ENCODE measurements at regions not wholly inside any gene's neighbourhood (a gene's known extent, or its start where the extent isn't known, plus 50 kb on each side); places are given as distances from the start of the nearest gene placed in this dataset.

- no peak for TF ChIP-seq CTCF (IDR thresholded peaks at IDR 0.05; ENCODE audit: control insufficient read depth, extremely low read depth, insufficient read depth)
- DNase-seq (ENCODE audit: low read depth) = no peak
- H3K4me3 ChIP-seq (ENCODE audit: low read depth, low read length) = no peak overlapping the region
Measured at GRCh38 chr13:107516517-107516916, 698.8 kb downstream of the LIG4 start.

GRCh38 chr13:107512551-107512950 lies 702.8 kb downstream of the LIG4 start:
- no peak for TF ChIP-seq CTCF (IDR thresholded peaks at IDR 0.05; ENCODE audit: control insufficient read depth, extremely low read depth, insufficient read depth)
- no peak for DNase-seq (ENCODE audit: low read depth)
- H3K4me3 ChIP-seq (ENCODE audit: low read depth, low read length) = no peak overlapping the region

GRCh38 chr13:107497661-107498060 lies 717.7 kb downstream of the LIG4 start:
- no peak for DNase-seq (ENCODE audit: low read depth)
- H3K4me3 ChIP-seq (ENCODE audit: low read depth, low read length) = no peak overlapping the region
- TF ChIP-seq CTCF (IDR thresholded peaks at IDR 0.05; ENCODE audit: control insufficient read depth, extremely low read depth, insufficient read depth) = no peak

GRCh38 chr13:107493266-107493665 lies 722.1 kb downstream of the LIG4 start:
- no peak overlapping the region for H3K4me3 ChIP-seq (ENCODE audit: low read depth, low read length)
- no peak for DNase-seq (ENCODE audit: low read depth)
- no peak for TF ChIP-seq CTCF (IDR thresholded peaks at IDR 0.05; ENCODE audit: control insufficient read depth, extremely low read depth, insufficient read depth)

GRCh38 chr13:107482688-107483087 lies 732.6 kb downstream of the LIG4 start:
- no peak for DNase-seq (ENCODE audit: low read depth)
- TF ChIP-seq CTCF (IDR thresholded peaks at IDR 0.05; ENCODE audit: control insufficient read depth, extremely low read depth, insufficient read depth) = no peak
- H3K4me3 ChIP-seq (ENCODE audit: low read depth, low read length) = no peak overlapping the region

- no peak for DNase-seq (ENCODE audit: low read depth)
- H3K4me3 ChIP-seq (ENCODE audit: low read depth, low read length) = no peak overlapping the region
- TF ChIP-seq CTCF (IDR thresholded peaks at IDR 0.05; ENCODE audit: control insufficient read depth, extremely low read depth, insufficient read depth) = no peak
Measured at GRCh38 chr13:107480130-107480529, 735.2 kb downstream of the LIG4 start.

GRCh38 chr13:107477772-107478379 lies 737.5 kb downstream of the LIG4 start:
- DNase-seq (ENCODE audit: low read depth) = no peak
- TF ChIP-seq CTCF (IDR thresholded peaks at IDR 0.05; ENCODE audit: control insufficient read depth, extremely low read depth, insufficient read depth) = no peak
- H3K4me3 ChIP-seq (ENCODE audit: low read depth, low read length) = no peak overlapping the region

All from LNCaP clone FGC (cell line).